H9 (cell line): ENCODE measurements at regions not wholly inside any gene's neighbourhood (a gene's known extent, or its start where the extent isn't known, plus 50 kb on each side); places are given as distances from the start of the nearest gene placed in this dataset.

Experiments
- DNase-seq: peaks from one replicate; pipeline ENCODE4 v3.0.0-alpha.2; 2017
- H2AFZ ChIP-seq: one replicate; pipeline ENCODE4 v1.6.1; 2013; ENCODE audit warnings: mild to moderate bottlenecking, low read length, control low read depth, moderate library complexity
- H2AK5ac ChIP-seq: 2 replicates; pipeline ENCODE4 v1.6.1; 2013; ENCODE audit warnings: low read length, control low read depth, mixed read lengths; ENCODE audit not compliant: insufficient read length
- H2BK120ac ChIP-seq: one replicate; pipeline ENCODE4 v1.6.1; 2013; ENCODE audit warnings: low read depth, mild to moderate bottlenecking, low read length, control low read depth, inconsistent platforms; ENCODE audit not compliant: poor library complexity, severe bottlenecking
- H2BK12ac ChIP-seq: 2 replicates; pipeline ENCODE4 v1.6.1; 2013; ENCODE audit warnings: low read length, control low read depth, mixed read lengths, low read depth; ENCODE audit not compliant: insufficient read length
- H2BK15ac ChIP-seq: 2 replicates; pipeline ENCODE4 v1.6.1; 2013; ENCODE audit warnings: low read depth, low read length, control low read depth
- H2BK20ac ChIP-seq: one replicate; pipeline ENCODE4 v1.6.1; 2013; ENCODE audit warnings: low read depth, mild to moderate bottlenecking, low read length, control low read depth, inconsistent platforms; ENCODE audit not compliant: poor library complexity, severe bottlenecking
- H2BK5ac ChIP-seq: 2 replicates; pipeline ENCODE4 v1.6.1; 2013; ENCODE audit warnings: low read length, control low read depth, mixed read lengths; ENCODE audit not compliant: insufficient read length
- H3K14ac ChIP-seq: 2 replicates; pipeline ENCODE4 v1.6.1; 2013; ENCODE audit warnings: low read length, control low read depth; ENCODE audit not compliant: insufficient read depth
- H3K18ac ChIP-seq: 2 replicates; pipeline ENCODE4 v1.6.1; 2013; ENCODE audit warnings: low read depth, mild to moderate bottlenecking, mixed read lengths, low read length, control low read depth; ENCODE audit not compliant: insufficient read length
- H3K23ac ChIP-seq: 2 replicates; pipeline ENCODE4 v1.6.1; 2013; ENCODE audit warnings: low read length, control low read depth, mixed read lengths, low read depth; ENCODE audit not compliant: insufficient read length
- H3K23me2 ChIP-seq: 2 replicates; pipeline ENCODE4 v1.6.1; 2013; ENCODE audit warnings: low read depth, mild to moderate bottlenecking, mixed read lengths, low read length, control low read depth; ENCODE audit not compliant: insufficient read length, poor library complexity, severe bottlenecking
- H3K27ac ChIP-seq: 2 replicates; pipeline ENCODE4 v1.5.1; 2013; ENCODE audit warnings: low read length, control low read depth, mixed read lengths, low read depth; ENCODE audit not compliant: insufficient read length
- H3K27me3 ChIP-seq: 2 replicates; pipeline ENCODE4 v1.6.1; 2013; ENCODE audit warnings: low read length, control low read depth, inconsistent platforms; ENCODE audit not compliant: insufficient read depth
- H3K4ac ChIP-seq: 2 replicates; pipeline ENCODE4 v1.6.1; 2013; ENCODE audit warnings: low read depth, mild to moderate bottlenecking, control low read depth, inconsistent platforms, low read length, moderate library complexity
- H3K4me1 ChIP-seq: 2 replicates; pipeline ENCODE4 v1.6.1; 2013; ENCODE audit warnings: low read length, control low read depth, inconsistent platforms; ENCODE audit not compliant: insufficient read depth
- H3K4me2 ChIP-seq: 2 replicates; pipeline ENCODE4 v1.6.1; 2013; ENCODE audit warnings: low read length, control low read depth, mixed read lengths; ENCODE audit not compliant: insufficient read length, insufficient read depth
- H3K56ac ChIP-seq: 2 replicates; pipeline ENCODE4 v1.6.1; 2013; ENCODE audit warnings: low read depth, mild to moderate bottlenecking, mixed read lengths, low read length, control low read depth; ENCODE audit not compliant: insufficient read length
- H3K79me1 ChIP-seq: 2 replicates; pipeline ENCODE4 v1.6.1; 2013; ENCODE audit warnings: low read depth, mild to moderate bottlenecking, moderate library complexity, low read length, control low read depth, inconsistent platforms; ENCODE audit not compliant: insufficient read depth, poor library complexity, severe bottlenecking
- H3K79me2 ChIP-seq: 2 replicates; pipeline ENCODE4 v1.6.1; 2013; ENCODE audit warnings: low read length, control low read depth, inconsistent platforms; ENCODE audit not compliant: insufficient read depth
- H3K9ac ChIP-seq: 2 replicates; pipeline ENCODE4 v1.6.1; 2013; ENCODE audit warnings: low read length, control low read depth, mixed read lengths; ENCODE audit not compliant: insufficient read length; ENCODE audit errors: extremely low read depth
- H3K9me3 ChIP-seq: one replicate; pipeline ENCODE4 v1.6.1; 2013; ENCODE audit warnings: low read depth, low read length, inconsistent platforms; ENCODE audit not compliant: control insufficient read depth
- H3T11ph ChIP-seq: one replicate; pipeline ENCODE4 v1.6.1; 2013; ENCODE audit warnings: mild to moderate bottlenecking, low read length, control low read depth, inconsistent platforms
- H4K20me1 ChIP-seq: one replicate; pipeline ENCODE4 v1.6.1; 2013; ENCODE audit not compliant: control insufficient read depth, insufficient read length, insufficient read depth
- H4K5ac ChIP-seq: 2 replicates; pipeline ENCODE4 v1.6.1; 2013; ENCODE audit warnings: low read depth, mild to moderate bottlenecking, mixed read lengths, low read length, control low read depth; ENCODE audit not compliant: insufficient read length
- H4K8ac ChIP-seq: replicated peaks from 2 replicates; pipeline ENCODE4 v1.6.1; 2013; ENCODE audit warnings: low read length, control low read depth, mixed read lengths, low read depth; ENCODE audit not compliant: insufficient read length
- H4K91ac ChIP-seq: 2 replicates; pipeline ENCODE4 v1.6.1; 2013; ENCODE audit warnings: low read depth, mild to moderate bottlenecking, moderate library complexity, mixed read lengths, low read length, control low read depth; ENCODE audit not compliant: insufficient read length
- H3K27ac Mint-ChIP-seq, 3 experiments: 2 replicates in 2 of 3; 3 replicates in 1 of 3; pipeline ENCODE4 v1.8.0; 2020 to 2021; ENCODE audit warnings: mixed read lengths in 3 of 3, mild to moderate bottlenecking in 1 of 3, moderate library complexity in 1 of 3
- H3K27me3 Mint-ChIP-seq: 2 replicates; pipeline ENCODE4 v1.8.0; 2021; ENCODE audit warnings: low read depth, mild to moderate bottlenecking, moderate library complexity, mixed read lengths
- H3K36me3 Mint-ChIP-seq, 3 experiments: 2 replicates in 2 of 3; 3 replicates in 1 of 3; pipeline ENCODE4 v1.8.0; 2020 to 2021; ENCODE audit warnings: low read depth in 3 of 3, mixed read lengths in 3 of 3; ENCODE audit not compliant: insufficient read depth in 1 of 3
- H3K4me1 Mint-ChIP-seq, 2 experiments: 2 replicates each; pipeline ENCODE4 v1.8.0; 2020; ENCODE audit warnings: mixed read lengths in 2 of 2
- H3K4me3 Mint-ChIP-seq, 2 experiments: 2 replicates in 1 of 2; 3 replicates in 1 of 2; pipeline ENCODE4 v1.8.0; 2020 to 2021; ENCODE audit warnings: mild to moderate bottlenecking in 2 of 2, mixed read lengths in 2 of 2, moderate library complexity in 1 of 2
- H3K9me3 Mint-ChIP-seq, 2 experiments: 2 replicates in 1 of 2; 3 replicates in 1 of 2; pipeline ENCODE4 v1.8.0; 2020; ENCODE audit warnings: mild to moderate bottlenecking in 2 of 2, mixed read lengths in 2 of 2, moderate library complexity in 1 of 2
- CTCF ChIP-seq: fragments of 200-600 bp; sonication (generic); conservative IDR thresholded peaks from 3 replicates; pipeline ENCODE4 v1.8.0; 2021; ENCODE audit warnings: antibody characterized with exemption, mild to moderate bottlenecking
- WGBS: extraction: QIAGEN DNeasy Blood & Tissue Kit; methylation state at CpG from one replicate; pipeline ENCODE4 v1.1.7; 2013; ENCODE audit warnings: missing lambda C conversion rate, low lambda C conversion rate, mixed read lengths; ENCODE audit not compliant: insufficient read length; ENCODE audit errors: extremely low coverage; 5-methylcytosine and 5-hydroxymethylcytosine counted together

DNA sequence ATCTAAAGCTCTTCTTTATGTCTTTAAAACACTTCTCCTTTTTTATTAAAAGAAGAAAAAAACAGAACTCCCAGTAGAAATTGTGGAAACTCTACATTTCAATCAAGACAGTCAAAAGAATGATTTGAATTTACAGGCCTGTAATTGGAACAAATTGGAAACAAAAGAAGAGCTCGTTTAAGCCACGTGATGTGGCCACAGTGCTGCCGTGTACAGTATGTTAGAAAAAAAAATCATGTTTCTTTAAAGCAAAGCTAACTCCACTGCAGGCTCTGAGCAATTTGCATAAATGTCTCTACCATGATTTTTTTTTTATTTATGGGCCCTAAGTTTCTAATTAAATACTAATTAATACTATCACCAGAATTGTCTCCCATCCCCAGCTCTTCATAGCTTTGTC lies 325.6 kb downstream of the ZSWIM6 start:
- H3K18ac ChIP-seq = no peak overlapping the region
- peaks cover 15% of the 10 kb centered on the region for H3K27me3 Mint-ChIP-seq
- H3K79me2 ChIP-seq = no peaks in the 10 kb centered on the region
- H2AFZ ChIP-seq = no peak overlapping the region
- H3K23ac ChIP-seq = no peak overlapping the region
- no peak overlapping the region for H3K4me2 ChIP-seq
- H2BK5ac ChIP-seq = no peak overlapping the region
- no peak overlapping the region for H3K4ac ChIP-seq
- no peak for TF ChIP-seq CTCF
- H2AK5ac ChIP-seq = no peak overlapping the region
- no peaks in the 10 kb centered on the region for H3K9me3 ChIP-seq
- no peak overlapping the region for H4K8ac ChIP-seq
- no peak overlapping the region for H3K14ac ChIP-seq
- H2BK12ac ChIP-seq = no peak overlapping the region
- no peak overlapping the region for H3K27ac ChIP-seq
- H3K23me2 ChIP-seq = no peaks in the 10 kb centered on the region
- no peak overlapping the region for H4K91ac ChIP-seq
- H3K36me3 Mint-ChIP-seq = no peaks in the 10 kb centered on the region
- H3K27me3 ChIP-seq = no peaks in the 10 kb centered on the region; the same call in 1 of the 2 replicates
- peaks cover 25% of the 10 kb centered on the region in 2 experiments for H3K4me1 Mint-ChIP-seq
- no peak overlapping the region for H2BK20ac ChIP-seq
- no peaks in the 10 kb centered on the region for H3K79me1 ChIP-seq
- H2BK120ac ChIP-seq = no peak overlapping the region
- no peak overlapping the region for H4K5ac ChIP-seq
- H3K27ac Mint-ChIP-seq = no peak overlapping the region
- no peak overlapping the region for H3K9ac ChIP-seq
- H4K20me1 ChIP-seq = no peaks in the 10 kb centered on the region
- H3K4me3 Mint-ChIP-seq = no peak overlapping the region
- H2BK15ac ChIP-seq = no peak overlapping the region
- H3T11ph ChIP-seq = no peak overlapping the region
- no peaks in the 10 kb centered on the region; the same call in 1 of the 2 replicates for H3K4me1 ChIP-seq
- no peak for DNase-seq
- H3K56ac ChIP-seq = no peak overlapping the region
- H3K9me3 Mint-ChIP-seq = no peaks in the 10 kb centered on the region
- WGBS = no CpG with 5 or more reads among the region's 3 CpGs
